A549 (cell line): ENCODE measurements at regions not wholly inside any gene's neighbourhood (a gene's known extent, or its start where the extent isn't known, plus 50 kb on each side); places are given as distances from the start of the nearest gene placed in this dataset.
A peak's percentile ranks its signal among the peaks of the same experiment; 100 is the strongest.

Experiments
- ATAC-seq, 2 experiments: fragments of 200-7000 bp in 1 of 2; fragments of >200 bp in 1 of 2; cut with Nextera tagmentation in 1 of 2; cut with Tn5 transposase in 1 of 2; 3 replicates each; pipeline versions ENCODE4 v1.8.0 to v1.9.1; 2018 to 2020; ENCODE audit warnings: mild to moderate bottlenecking in 1 of 2, moderate library complexity in 1 of 2
- CTCF ChIA-PET: fragments of 300-600 bp; sonication (Branson Sonifier 250); formaldehyde crosslinking; extraction: SDS; loops from one replicate; lab custom pipeline; 2021; ENCODE audit warnings: antibody characterized with exemption, inconsistent platforms; lab: Yijun Ruan, JAX
- POLR2A ChIA-PET: fragments of 350-600 bp; formaldehyde crosslinking; extraction: SDS; loops from one replicate; lab custom pipeline; 2021; ENCODE audit warnings: antibody characterized with exemption, inconsistent platforms; lab: Yijun Ruan, JAX
- DNase-seq, 2 experiments: peaks; one replicate each; pipeline versions ENCODE4 v3.0.0 to v3.0.0-alpha.2; 2011 to 2016; ENCODE audit warnings: low read depth in 1 of 2, low spot score in 1 of 2
- FAIRE-seq: peaks from 2 replicates; lab custom pipeline; 2011; peaks lifted over from hg19 to GRCh38; lab: Jason Lieb, UNC
- H3K27ac ChIP-seq, 2 experiments: fragments of >200 bp; sonication (Bioruptor Twin); formaldehyde crosslinking; 3 replicates each; pipeline ENCODE4 v1.5.1; 2016 to 2017
- H3K4me1 ChIP-seq: fragments of >200 bp; sonication (Bioruptor Twin); formaldehyde crosslinking; 3 replicates; pipeline ENCODE4 v1.6.1; 2016
- H3K4me2 ChIP-seq: fragments of >200 bp; sonication (Bioruptor Twin); formaldehyde crosslinking; 3 replicates; pipeline ENCODE4 v1.6.1; 2016
- H3K4me3 ChIP-seq: fragments of >200 bp; sonication (Bioruptor Twin); formaldehyde crosslinking; 3 replicates; pipeline ENCODE4 v1.5.1; 2016
- H3K9me3 ChIP-seq: fragments of >200 bp; sonication (Bioruptor Twin); formaldehyde crosslinking; 3 replicates; pipeline ENCODE4 v1.6.1; 2016
- ATOH8 ChIP-seq: fragments of 250-450 bp; sonication (Bioruptor Pico); IDR thresholded peaks from 2 replicates; pipeline ENCODE4 v1.5.0; 2020; ENCODE audit warnings: low read depth, mild to moderate bottlenecking, moderate library complexity
- BCL3 ChIP-seq: fragments of >200 bp; sonication (Bioruptor Twin); formaldehyde crosslinking; IDR thresholded peaks from 3 replicates; pipeline ENCODE4 v1.6.1; 2016
- BHLHE40 ChIP-seq: IDR thresholded peaks from 2 replicates; pipeline ENCODE4 v1.6.1; 2012; ENCODE audit warnings: low read depth, low read length, inconsistent platforms
- CBX8 ChIP-seq: fragments of 200-600 bp; sonication (generic); IDR thresholded peaks from 2 replicates; pipeline ENCODE4 v1.6.1; 2016
- CEBPB ChIP-seq, 2 experiments: fragments of >200 bp in 1 of 2; sonication (Bioruptor Twin) in 1 of 2; formaldehyde crosslinking in 1 of 2; IDR thresholded peaks; 2 replicates each; pipeline ENCODE4 v1.6.1; 2012 to 2016
- CHD4 ChIP-seq: fragments of 200-600 bp; sonication (generic); IDR thresholded peaks from 2 replicates; pipeline ENCODE4 v1.6.1; 2016; ENCODE audit warnings: antibody characterized with exemption, mild to moderate bottlenecking, borderline replicate concordance
- CTCF ChIP-seq: fragments of >200 bp; sonication (Bioruptor Twin); formaldehyde crosslinking; IDR thresholded peaks from 3 replicates; pipeline ENCODE4 v1.5.1; 2016
- EHF ChIP-seq: fragments of 250-450 bp; sonication (Bioruptor Pico); IDR thresholded peaks from 2 replicates; pipeline ENCODE4 v1.5.0; 2020; ENCODE audit warnings: mild to moderate bottlenecking
- ELK1 ChIP-seq: fragments of 150-350 bp; IDR thresholded peaks from 2 replicates; pipeline ENCODE4 v1.6.1; 2014; ENCODE audit warnings: low read depth, mild to moderate bottlenecking, low read length
- HES2 ChIP-seq: fragments of >200 bp; sonication (Bioruptor Twin); formaldehyde crosslinking; IDR thresholded peaks from 2 replicates; pipeline ENCODE4 v1.6.1; 2016
- HOXB13 ChIP-seq: fragments of 250-450 bp; sonication (Bioruptor Pico); IDR thresholded peaks from 2 replicates; pipeline ENCODE4 v1.5.0; 2020; ENCODE audit warnings: low read depth, mild to moderate bottlenecking, moderate library complexity
- HOXB5 ChIP-seq: fragments of 250-450 bp; sonication (Bioruptor Pico); IDR thresholded peaks from 2 replicates; pipeline ENCODE4 v1.5.0; 2020; ENCODE audit warnings: mild to moderate bottlenecking, moderate library complexity
- KDM5A ChIP-seq: fragments of 200-600 bp; sonication (generic); IDR thresholded peaks from 2 replicates; pipeline ENCODE4 v1.6.1; 2016; ENCODE audit warnings: antibody characterized with exemption, mild to moderate bottlenecking
- MAX ChIP-seq: IDR thresholded peaks from 2 replicates; pipeline ENCODE4 v1.6.1; 2012
- PBX3 ChIP-seq: IDR thresholded peaks from 2 replicates; pipeline ENCODE4 v1.6.1; 2012
- POLR2A ChIP-seq: IDR thresholded peaks from 2 replicates; pipeline ENCODE4 v1.6.1; 2012; ENCODE audit warnings: mild to moderate bottlenecking, low read length
- POLR2AphosphoS2 ChIP-seq: conservative IDR thresholded peaks from 2 replicates; pipeline ENCODE4 v1.6.1; 2012; ENCODE audit warnings: low read length, improper control_type of control experiment, inconsistent platforms
- RFX5 ChIP-seq: fragments of 450-650 bp; IDR thresholded peaks from 2 replicates; pipeline ENCODE4 v1.7.1; 2014; ENCODE audit warnings: antibody characterized with exemption, mild to moderate bottlenecking, moderate library complexity
- RNF2 ChIP-seq: fragments of 200-600 bp; sonication (generic); IDR thresholded peaks from 2 replicates; pipeline ENCODE4 v1.6.1; 2016; ENCODE audit warnings: low read depth, mild to moderate bottlenecking, antibody characterized with exemption, moderate library complexity, borderline replicate concordance
- USF2 ChIP-seq: fragments of 450-650 bp; IDR thresholded peaks from 2 replicates; pipeline ENCODE4 v1.6.1; 2014; ENCODE audit warnings: antibody characterized with exemption
- ZC3H11A ChIP-seq: fragments of 450-650 bp; IDR thresholded peaks from 2 replicates; pipeline ENCODE4 v1.6.1; 2014; ENCODE audit warnings: antibody characterized with exemption, mild to moderate bottlenecking
- WGBS: methylation state at CpG from one replicate; pipeline ENCODE4 v1.1.6; 2017; ENCODE audit errors: missing lambda C conversion rate; 5-methylcytosine and 5-hydroxymethylcytosine counted together

- H3K4me3 ChIP-seq, result no peak overlapping the region
- no peak overlapping the region for H3K27ac ChIP-seq
- TF ChIP-seq BHLHE40, result no peak
- no peak for TF ChIP-seq POLR2AphosphoS2
- no peak for TF ChIP-seq ELK1
- no peak for TF ChIP-seq RNF2
- CTCF ChIA-PET, result interaction anchor here (1.2 kb wide), 1 partner anchor 8 kb away, joined by 5 read pairs; no protein-coding TSS in a partner anchor
- no peak for FAIRE-seq
- H3K4me1 ChIP-seq, result no peaks in the 10 kb centered on the region
- DNase-seq, result no peak
- 65% methylated on average over 4 of the region's 4 CpGs for WGBS
- no peak for ATAC-seq
- POLR2A ChIA-PET, result interaction anchor here (1.2 kb wide), 1 partner anchor 453 kb away, joined by 3 read pairs; the partner anchor contains the start of gene CEP120
- no peaks in the 10 kb centered on the region for H3K9me3 ChIP-seq
- no peak overlapping the region for H3K4me2 ChIP-seq
These were observed 364.4 kb downstream of the CSNK1G3 start for GRCh38 chr5:123876276-123876790.

- FAIRE-seq (no peak), ATAC-seq (peak in 1 of 2 experiments; percentile 74; a peak in 4 of 6 replicates), DNase-seq (peak in 1 of 2 experiments; percentile 11)
- POLR2A ChIA-PET, result interaction anchor here (1.2 kb wide), 1 partner anchor 453 kb away, joined by 3 read pairs; the partner anchor contains the start of gene CEP120
- Histone ChIP-seq H3K4me2 (peak overlapping the region; percentile 13; the same call in 1 of the 3 replicates), H3K4me1 (no peaks in the 10 kb centered on the region), H3K9me3 (no peaks in the 10 kb centered on the region), H3K4me3 (no peak overlapping the region), H3K27ac (0 out of 6 replicates have a peak overlapping the region, but pooled peaks of 1 of the 2 experiments have one; percentile 25)
- CTCF ChIA-PET, result interaction anchor here (0.6 to 1.2 kb wide), 2 partner anchors 7 to 1075 kb away, joined by 3 to 5 read pairs; no protein-coding TSS in a partner anchor
- TF ChIP-seq EHF (no peak), POLR2A (no peak), USF2 (no peak), MAX (no peak), PBX3 (no peak), KDM5A (no peak), BCL3 (no peak), CBX8 (no peak), HOXB13 (no peak), RFX5 (no peak), POLR2AphosphoS2 (no peak)
- WGBS, result 9% methylated on average over 7 of the region's 7 CpGs
These were observed 363.7 kb downstream of the CSNK1G3 start for GRCh38 chr5:123875561-123876275.

- FAIRE-seq (no peak), ATAC-seq (no peak), DNase-seq (no peak)
- H3K9me3 ChIP-seq, result no peaks in the 10 kb centered on the region
- 51% methylated on average over 4 of the region's 4 CpGs for WGBS
- ChIA-PET CTCF (interaction anchor here (0.6 kb wide), 1 partner anchor 1076 kb away, joined by 3 read pairs; no protein-coding TSS in a partner anchor), POLR2A (no interaction called here)
- H3K4me3 ChIP-seq, result no peak overlapping the region
- H3K27ac ChIP-seq, result no peak overlapping the region
- no peak overlapping the region for H3K4me2 ChIP-seq
- no peaks in the 10 kb centered on the region for H3K4me1 ChIP-seq
- no peak for TF ChIP-seq ZC3H11A
- TF ChIP-seq CHD4, result no peak
- no peak for TF ChIP-seq RNF2
- TF ChIP-seq POLR2A, result no peak
- TF ChIP-seq HOXB5 (CRISPR knock-in tag), result no peak
- TF ChIP-seq BCL3, result no peak
- no peak for TF ChIP-seq CEBPB (IDR thresholded peaks at IDR 0.05)
- no peak for TF ChIP-seq HES2
- no peak for TF ChIP-seq RFX5
- TF ChIP-seq ATOH8 (CRISPR knock-in tag), result no peak
- TF ChIP-seq CTCF, result no peak
These were observed 362.7 kb downstream of the CSNK1G3 start for GRCh38 chr5:123874600-123875201.
